WTC11 (cell line): ENCODE measurements at regions not wholly inside any gene's neighbourhood (a gene's known extent, or its start where the extent isn't known, plus 50 kb on each side); places are given as distances from the start of the nearest gene placed in this dataset.

Source experiments
- ATAC-seq: fragments of 200-7000 bp; cut with Tn5 transposase; 2 replicates; pipeline ENCODE4 v1.10.0; 2021; ENCODE audit warnings: mild to moderate bottlenecking, moderate library complexity
- CTCF ChIA-PET: fragments of 300-600 bp; sonication (Branson Sonifier 250); formaldehyde crosslinking; loops from one replicate; lab custom pipeline; 2021; ENCODE audit warnings: antibody characterized with exemption; lab: Charles Lee
- POLR2A ChIA-PET: fragments of 350-600 bp; sonication (Branson Sonifier 250); formaldehyde crosslinking; loops from one replicate; lab custom pipeline; 2021; ENCODE audit warnings: antibody characterized with exemption; lab: Charles Lee
- DNase-seq: peaks from one replicate; pipeline ENCODE4 v3.0.0; 2021; ENCODE audit warnings: low spot score
- H3K27ac Mint-ChIP-seq: 2 replicates; pipeline ENCODE4 v1.8.0; 2021; ENCODE audit warnings: mixed read lengths
- H3K27me3 Mint-ChIP-seq: 2 replicates; pipeline ENCODE4 v1.8.0; 2021; ENCODE audit warnings: low read depth, mild to moderate bottlenecking, moderate library complexity, mixed read lengths
- H3K36me3 Mint-ChIP-seq: 2 replicates; pipeline ENCODE4 v1.8.0; 2021; ENCODE audit warnings: mixed read lengths
- H3K4me1 Mint-ChIP-seq: 2 replicates; pipeline ENCODE4 v1.8.0; 2022; ENCODE audit warnings: mixed read lengths
- H3K4me3 Mint-ChIP-seq: 2 replicates; pipeline ENCODE4 v1.8.0; 2021; ENCODE audit warnings: mild to moderate bottlenecking, moderate library complexity, mixed read lengths
- H3K9me3 Mint-ChIP-seq: 2 replicates; pipeline ENCODE4 v1.8.0; 2021; ENCODE audit warnings: mixed read lengths
- AFF4 ChIP-seq: sonication (generic); formaldehyde crosslinking; IDR thresholded peaks from 2 replicates; pipeline ENCODE4 v1.8.1; 2023; ENCODE audit warnings: mild to moderate bottlenecking, missing genetic modification reagents, borderline replicate concordance
- E2F1 ChIP-seq: sonication (generic); formaldehyde crosslinking; IDR thresholded peaks from 2 replicates; pipeline ENCODE4 v1.8.0; 2022; ENCODE audit warnings: mild to moderate bottlenecking, missing genetic modification reagents
- ESRRA ChIP-seq: sonication (generic); formaldehyde crosslinking; IDR thresholded peaks from 2 replicates; pipeline ENCODE4 v1.8.1; 2022; ENCODE audit warnings: mild to moderate bottlenecking, missing genetic modification reagents, borderline replicate concordance
- NFYB ChIP-seq: sonication (generic); formaldehyde crosslinking; conservative IDR thresholded peaks from 2 replicates; pipeline ENCODE4 v1.8.0; 2022; ENCODE audit warnings: low read depth, missing genetic modification reagents
- PRRX2 ChIP-seq: fragments of 250-450 bp; sonication (Bioruptor Pico); IDR thresholded peaks from 2 replicates; pipeline ENCODE4 v1.8.0; 2021; ENCODE audit warnings: mild to moderate bottlenecking
- SP1 ChIP-seq: sonication (generic); formaldehyde crosslinking; conservative IDR thresholded peaks from 2 replicates; pipeline ENCODE4 v1.8.1; 2022; ENCODE audit warnings: missing genetic modification reagents
- STAT6 ChIP-seq: sonication (generic); formaldehyde crosslinking; conservative IDR thresholded peaks from 2 replicates; pipeline ENCODE4 v1.8.1; 2023; ENCODE audit warnings: mild to moderate bottlenecking, low read depth, missing genetic modification reagents, moderate library complexity
- TP53 ChIP-seq: sonication (generic); formaldehyde crosslinking; IDR thresholded peaks from 2 replicates; pipeline ENCODE4 v1.8.1; 2023; ENCODE audit warnings: mild to moderate bottlenecking, missing genetic modification reagents
- USF2 ChIP-seq: sonication (generic); formaldehyde crosslinking; IDR thresholded peaks from 2 replicates; pipeline ENCODE4 v1.8.1; 2023; ENCODE audit warnings: mild to moderate bottlenecking, missing genetic modification reagents, moderate library complexity
- ZNF121 ChIP-seq: sonication (generic); formaldehyde crosslinking; IDR thresholded peaks from 2 replicates; pipeline ENCODE4 v1.8.0; 2023; ENCODE audit warnings: missing genetic modification reagents
- ZNF138 ChIP-seq: sonication (generic); formaldehyde crosslinking; conservative IDR thresholded peaks from 2 replicates; pipeline ENCODE4 v1.8.1; 2022; ENCODE audit warnings: mild to moderate bottlenecking, moderate library complexity, missing genetic modification reagents
- ZNF263 ChIP-seq: sonication (generic); formaldehyde crosslinking; IDR thresholded peaks from 2 replicates; pipeline ENCODE4 v1.8.1; 2022; ENCODE audit warnings: low read depth, mild to moderate bottlenecking, moderate library complexity, missing genetic modification reagents
- ZNF416 ChIP-seq: fragments of 250-450 bp; sonication (Bioruptor Pico); IDR thresholded peaks from 2 replicates; pipeline ENCODE4 v1.9.0; 2021; ENCODE audit warnings: mild to moderate bottlenecking, inconsistent platforms
- ZNF425 ChIP-seq: fragments of 250-450 bp; sonication (Bioruptor Pico); conservative IDR thresholded peaks from 2 replicates; pipeline ENCODE4 v1.9.0; 2021; ENCODE audit warnings: mild to moderate bottlenecking

- H3K4me3 Mint-ChIP-seq: no peak overlapping the region
- H3K27ac Mint-ChIP-seq: no peak overlapping the region
- POLR2A ChIA-PET: no interaction called here
Measured at GRCh38 chr22:25402160-25402500, 162.3 kb upstream of the GRK3 start.

More at GRCh38 chr22:25402160-25402500, 162.3 kb upstream of the GRK3 start:
- peaks cover 17% of the 10 kb centered on the region for H3K4me1 Mint-ChIP-seq
- CTCF ChIA-PET: no interaction called here
- H3K27me3 Mint-ChIP-seq: peaks cover 12% of the 10 kb centered on the region
- no peaks in the 10 kb centered on the region for H3K36me3 Mint-ChIP-seq
- ATAC-seq: no peak
- no peaks in the 10 kb centered on the region for H3K9me3 Mint-ChIP-seq
- TF ChIP-seq ZNF425 (CRISPR knock-in tag) (no peak), AFF4 (CRISPR knock-in tag) (no peak), ZNF416 (CRISPR knock-in tag) (no peak), PRRX2 (CRISPR knock-in tag) (no peak), ZNF138 (CRISPR knock-in tag) (no peak), TP53 (no peak), USF2 (CRISPR knock-in tag) (no peak), ESRRA (CRISPR knock-in tag) (no peak), ZNF263 (CRISPR knock-in tag) (no peak), SP1 (CRISPR knock-in tag) (no peak), STAT6 (no peak), ZNF121 (CRISPR knock-in tag) (no peak), NFYB (CRISPR knock-in tag) (no peak), E2F1 (CRISPR knock-in tag) (no peak)
- DNase-seq: no peak
